OCI-LY7 (cell line): ENCODE measurements at regions not wholly inside any gene's neighbourhood (a gene's known extent, or its start where the extent isn't known, plus 50 kb on each side); places are given as distances from the start of the nearest gene placed in this dataset.

Experiments used
- BruUV-seq: library from RNA; stranded (reverse); fragments of 400-500 nt; replicated peaks from 2 replicates; lab custom pipeline; 2021; lab: Mats Ljungman, UMichigan
- CTCF ChIA-PET: fragments of 300-600 bp; sonication (Branson Sonifier 250); formaldehyde crosslinking; loops from one replicate; lab custom pipeline; 2022; ENCODE audit warnings: antibody characterized with exemption; ENCODE audit not compliant: unreplicated experiment; lab: Charles Lee
- POLR2A ChIA-PET: fragments of 300-600 bp; sonication (Branson Sonifier 250); formaldehyde crosslinking; loops from one replicate; lab custom pipeline; 2022; ENCODE audit warnings: antibody characterized with exemption; lab: Charles Lee
- DNase-seq: peaks from one replicate; pipeline ENCODE4 v3.0.0-alpha.2; 2015; ENCODE audit warnings: low spot score
- H2AFZ ChIP-seq: fragments of 200-600 bp; sonication (generic), shearing (Covaris generic); 2 replicates; pipeline ENCODE4 v1.6.1; 2014; ENCODE audit warnings: mild to moderate bottlenecking, antibody characterized with exemption, low read length, moderate library complexity
- H3K27ac ChIP-seq: fragments of 200-600 bp; sonication (generic); 2 replicates; pipeline ENCODE4 v1.5.1; 2014; ENCODE audit warnings: mixed run types, low read depth, mild to moderate bottlenecking, moderate library complexity, low read length, inconsistent platforms; ENCODE audit not compliant: poor library complexity, severe bottlenecking
- H3K36me3 ChIP-seq: fragments of 200-600 bp; sonication (generic); 2 replicates; pipeline ENCODE4 v1.6.1; 2014; ENCODE audit warnings: mild to moderate bottlenecking, antibody characterized with exemption, low read length, moderate library complexity, mixed read lengths; ENCODE audit not compliant: insufficient read depth
- H3K4me1 ChIP-seq: fragments of 200-600 bp; sonication (generic); 2 replicates; pipeline ENCODE4 v1.5.1; 2014; ENCODE audit warnings: mild to moderate bottlenecking, low read length; ENCODE audit not compliant: insufficient read depth, poor library complexity, severe bottlenecking
- H3K4me2 ChIP-seq: fragments of 200-600 bp; sonication (generic); 2 replicates; pipeline ENCODE4 v1.6.1; 2014; ENCODE audit warnings: mild to moderate bottlenecking, low read length
- H3K4me3 ChIP-seq: fragments of 200-600 bp; sonication (generic); 2 replicates; pipeline ENCODE4 v1.5.1; 2014; ENCODE audit warnings: mild to moderate bottlenecking, low read depth, low read length; ENCODE audit not compliant: poor library complexity, severe bottlenecking
- H3K79me2 ChIP-seq: fragments of 200-600 bp; sonication (generic); 2 replicates; pipeline ENCODE4 v1.6.1; 2016; ENCODE audit warnings: low read depth, mild to moderate bottlenecking, low read length, moderate library complexity, mixed read lengths; ENCODE audit not compliant: insufficient read depth
- H3K9me2 ChIP-seq: fragments of 200-600 bp; sonication (generic); 2 replicates; pipeline ENCODE4 v1.6.1; 2016; ENCODE audit warnings: mild to moderate bottlenecking, low read length, mixed read lengths; ENCODE audit not compliant: insufficient read depth
- H3K9me3 ChIP-seq: fragments of 200-600 bp; sonication (generic); 2 replicates; pipeline ENCODE4 v1.6.1; 2014; ENCODE audit warnings: mild to moderate bottlenecking, mixed run types, low read length, mixed read lengths
- H4K20me1 ChIP-seq: fragments of 200-600 bp; sonication (generic); 2 replicates; pipeline ENCODE4 v1.6.1; 2014; ENCODE audit warnings: mild to moderate bottlenecking, antibody characterized with exemption, low read length, moderate library complexity, mixed read lengths; ENCODE audit not compliant: insufficient read depth
- EZH2phosphoT487 ChIP-seq: fragments of 200-600 bp; sonication (generic); IDR thresholded peaks from 2 replicates; pipeline ENCODE4 v1.6.1; 2018; ENCODE audit warnings: low read depth, borderline replicate concordance, mild to moderate bottlenecking, mixed run types, antibody characterized with exemption, low read length, moderate library complexity, mixed read lengths
- intact Hi-C: fragments of 100-400 bp; cut with micrococcal nuclease; formaldehyde crosslinking; loops from one replicate; pipeline ENCODE4 v1.10.0; 2022; ENCODE audit not compliant: unreplicated experiment
- TF ChIP-seq, protein P1 (sequence below): fragments of 200-600 bp; sonication (generic); conservative IDR thresholded peaks from 2 replicates; pipeline ENCODE4 v1.5.1; 2014; ENCODE audit warnings: mild to moderate bottlenecking, antibody characterized with exemption, low read length, moderate library complexity, mixed read lengths

DNA sequence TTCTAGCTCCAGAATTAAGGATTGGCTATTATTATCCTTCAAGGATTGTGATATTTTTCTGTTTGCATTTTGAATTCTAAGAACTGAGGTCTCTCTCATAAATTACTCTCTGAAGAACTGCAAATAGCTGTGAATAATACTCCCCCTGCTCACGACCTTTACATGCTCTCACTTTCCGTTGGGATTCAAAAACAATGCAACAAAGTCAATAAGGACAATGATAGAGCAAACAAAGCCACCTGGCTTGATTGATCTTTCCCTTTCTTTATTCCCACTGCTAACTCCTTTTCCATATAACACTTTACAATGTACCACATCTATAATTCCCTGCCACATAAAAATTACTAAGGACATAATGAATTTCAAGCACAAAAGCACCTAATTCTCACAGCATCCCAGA, 523.0 kb upstream of the CA10 start:
- BruUV-seq, result no TSS peak
- TF ChIP-seq, protein P1, sequence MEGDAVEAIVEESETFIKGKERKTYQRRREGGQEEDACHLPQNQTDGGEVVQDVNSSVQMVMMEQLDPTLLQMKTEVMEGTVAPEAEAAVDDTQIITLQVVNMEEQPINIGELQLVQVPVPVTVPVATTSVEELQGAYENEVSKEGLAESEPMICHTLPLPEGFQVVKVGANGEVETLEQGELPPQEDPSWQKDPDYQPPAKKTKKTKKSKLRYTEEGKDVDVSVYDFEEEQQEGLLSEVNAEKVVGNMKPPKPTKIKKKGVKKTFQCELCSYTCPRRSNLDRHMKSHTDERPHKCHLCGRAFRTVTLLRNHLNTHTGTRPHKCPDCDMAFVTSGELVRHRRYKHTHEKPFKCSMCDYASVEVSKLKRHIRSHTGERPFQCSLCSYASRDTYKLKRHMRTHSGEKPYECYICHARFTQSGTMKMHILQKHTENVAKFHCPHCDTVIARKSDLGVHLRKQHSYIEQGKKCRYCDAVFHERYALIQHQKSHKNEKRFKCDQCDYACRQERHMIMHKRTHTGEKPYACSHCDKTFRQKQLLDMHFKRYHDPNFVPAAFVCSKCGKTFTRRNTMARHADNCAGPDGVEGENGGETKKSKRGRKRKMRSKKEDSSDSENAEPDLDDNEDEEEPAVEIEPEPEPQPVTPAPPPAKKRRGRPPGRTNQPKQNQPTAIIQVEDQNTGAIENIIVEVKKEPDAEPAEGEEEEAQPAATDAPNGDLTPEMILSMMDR, result no peak
- TF ChIP-seq EZH2phosphoT487, result no peak
- H3K79me2 ChIP-seq, result no peaks in the 10 kb centered on the region
- no peak overlapping the region for H2AFZ ChIP-seq
- no peaks in the 10 kb centered on the region for H3K9me2 ChIP-seq
- ChIA-PET POLR2A (no interaction called here), CTCF (no interaction called here)
- no peak for DNase-seq
- H3K27ac ChIP-seq, result no peak overlapping the region
- H3K9me3 ChIP-seq, result no peaks in the 10 kb centered on the region
- no peaks in the 10 kb centered on the region for H4K20me1 ChIP-seq
- H3K4me2 ChIP-seq, result no peak overlapping the region
- H3K36me3 ChIP-seq, result no peaks in the 10 kb centered on the region
- no peaks in the 10 kb centered on the region for H3K4me1 ChIP-seq
- H3K4me3 ChIP-seq, result no peak overlapping the region
- intact Hi-C loops, result no loop called here

DNA sequence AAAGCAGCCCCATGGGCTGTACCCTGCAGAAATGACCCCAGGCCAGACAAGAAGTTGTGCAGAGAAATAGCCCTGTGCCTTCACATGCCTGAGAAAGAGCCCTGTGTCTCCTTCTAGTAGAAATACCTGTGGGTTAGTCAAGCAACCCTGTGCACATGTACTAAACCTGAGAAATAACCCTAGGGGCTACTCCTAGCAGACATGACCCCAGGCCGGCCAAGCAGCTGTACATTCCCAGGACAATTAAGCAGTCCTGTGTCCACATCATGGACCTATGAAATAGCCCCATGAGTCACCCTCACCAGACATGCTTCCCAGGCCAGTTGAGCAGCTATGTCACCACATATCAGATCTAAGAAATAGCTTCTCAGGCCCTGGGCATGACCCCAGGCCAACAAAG, 519.7 kb upstream of the CA10 start:
- H3K4me1 ChIP-seq, result no peaks in the 10 kb centered on the region
- ChIA-PET CTCF (no interaction called here), POLR2A (no interaction called here)
- H3K79me2 ChIP-seq, result no peaks in the 10 kb centered on the region
- H2AFZ ChIP-seq, result no peak overlapping the region
- TF ChIP-seq, protein P1, result no peak
- no peak for TF ChIP-seq EZH2phosphoT487
- no peak overlapping the region for H3K4me2 ChIP-seq
- intact Hi-C loops, result no loop called here
- H3K4me3 ChIP-seq, result no peak overlapping the region
- H3K9me3 ChIP-seq, result no peaks in the 10 kb centered on the region
- DNase-seq, result no peak
- H3K36me3 ChIP-seq, result no peaks in the 10 kb centered on the region
- no peaks in the 10 kb centered on the region for H4K20me1 ChIP-seq
- no TSS peak for BruUV-seq
- no peaks in the 10 kb centered on the region for H3K9me2 ChIP-seq
- H3K27ac ChIP-seq, result no peak overlapping the region

DNA sequence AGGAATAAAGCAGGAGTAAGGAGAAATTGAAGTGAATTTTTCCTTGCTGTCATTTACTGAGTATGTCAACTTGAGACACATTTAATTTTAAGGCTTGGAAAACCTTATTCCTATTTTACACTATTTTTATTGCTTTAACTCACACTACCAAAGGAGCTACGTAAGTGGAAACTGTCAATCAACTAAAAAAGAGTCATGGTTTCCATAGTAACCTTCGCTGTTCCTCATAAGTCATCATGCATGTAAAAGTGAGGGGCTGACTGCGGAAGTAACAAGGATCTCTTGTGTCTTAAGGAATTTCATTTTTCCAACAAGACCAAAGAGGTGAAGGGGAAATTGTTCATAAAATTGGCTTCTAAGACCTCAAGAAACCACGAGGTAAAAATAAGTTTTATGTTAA, 516.2 kb upstream of the CA10 start:
- intact Hi-C loops, result no loop called here
- no TSS peak for BruUV-seq

More for the DNA sequence above, 516.2 kb upstream of the CA10 start:
- TF ChIP-seq, protein P1, result no peak
- no peak for TF ChIP-seq EZH2phosphoT487
- no peak for DNase-seq
- no peaks in the 10 kb centered on the region for H3K9me3 ChIP-seq
- no peaks in the 10 kb centered on the region for H3K79me2 ChIP-seq
- no peak overlapping the region for H3K27ac ChIP-seq
- no peaks in the 10 kb centered on the region for H3K36me3 ChIP-seq
- no peaks in the 10 kb centered on the region for H3K9me2 ChIP-seq
- ChIA-PET POLR2A (no interaction called here), CTCF (no interaction called here)
- H3K4me1 ChIP-seq, result no peaks in the 10 kb centered on the region
- no peak overlapping the region for H3K4me2 ChIP-seq
- H2AFZ ChIP-seq, result no peak overlapping the region
- H3K4me3 ChIP-seq, result no peak overlapping the region
- no peaks in the 10 kb centered on the region for H4K20me1 ChIP-seq
